Right hindlimb (tissue), 1 donor: ENCODE measurements at regions not wholly inside any gene's neighbourhood (a gene's known extent, or its start where the extent isn't known, plus 50 kb on each side); places are given as distances from the start of the nearest gene placed in this dataset.
"Not testable (repeated sequence)": the region's sequence is repeated elsewhere in the genome, so short reads cannot be mapped to it uniquely, and the experiment has no call there.

ENCODE experiments used
- DNase-seq: peaks from one replicate; pipeline ENCODE4 v3.0.0-alpha.2; 2018

DNA sequence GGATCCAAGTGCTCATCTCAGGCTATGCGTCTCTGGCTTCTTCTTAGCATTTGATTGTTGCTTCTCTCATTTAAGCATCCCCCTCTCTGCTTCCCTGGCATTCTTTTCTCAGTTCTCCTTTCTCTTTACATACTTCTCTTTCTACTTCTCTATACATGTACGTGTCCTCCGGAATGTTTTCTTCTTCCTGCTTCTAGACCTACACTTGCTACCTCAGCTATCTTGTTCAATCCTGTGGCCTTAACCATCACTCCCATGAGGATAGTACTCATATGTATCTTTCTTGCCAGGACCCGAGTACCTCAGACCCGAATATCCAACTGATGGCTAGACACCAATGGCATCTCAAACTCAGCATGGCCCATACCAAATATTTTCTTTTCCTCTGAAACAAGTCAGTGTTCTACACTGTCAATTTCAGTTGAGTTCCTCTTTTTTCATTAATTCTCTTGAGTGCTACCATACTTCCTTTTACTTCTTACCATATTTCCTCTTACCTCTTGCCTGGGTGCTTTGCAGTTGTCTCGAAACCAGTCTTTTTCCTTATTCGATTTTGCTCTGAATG lies 115.1 kb upstream of the SLC38A2 start:
- DNase-seq: no peak

DNA sequence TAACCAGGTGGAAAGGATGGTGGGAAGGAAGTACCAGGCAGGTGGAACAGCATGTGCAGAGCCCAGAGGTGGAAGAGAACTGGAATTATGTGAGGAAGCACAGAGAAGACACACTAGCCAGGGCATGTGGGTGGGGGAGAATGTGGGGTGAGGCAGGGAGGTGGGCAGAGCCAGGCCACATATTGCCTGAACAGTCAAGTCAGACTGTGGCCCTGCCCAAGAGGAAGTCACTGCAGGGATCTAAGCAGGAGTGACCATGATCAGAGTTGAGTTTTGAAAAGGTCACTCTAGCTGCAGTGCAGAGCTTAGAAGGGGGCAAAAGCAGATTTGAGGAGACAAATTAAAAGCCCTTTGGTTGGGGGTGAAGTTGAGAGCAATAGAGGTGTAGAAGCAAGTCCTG lies 114.0 kb upstream of the SLC38A2 start:
- DNase-seq: no peak

DNA sequence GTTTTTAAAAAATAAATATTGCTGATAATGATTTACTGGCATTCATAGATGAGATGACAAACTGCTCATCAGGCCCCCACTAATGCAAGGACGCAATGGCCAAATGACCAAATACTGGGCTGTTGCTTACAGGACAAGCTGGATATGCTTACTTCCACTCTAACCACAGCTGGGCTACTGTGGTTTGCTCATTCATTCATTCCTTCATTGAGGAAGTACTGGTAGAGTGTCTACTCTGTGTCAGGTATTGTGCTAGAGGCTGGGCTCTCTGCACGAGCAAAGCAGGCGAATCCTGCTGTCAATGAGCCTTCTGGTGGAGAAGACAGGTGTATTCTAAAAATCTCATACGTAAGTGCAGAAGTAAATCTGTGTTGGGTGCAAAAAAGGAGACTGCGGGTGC lies 113.3 kb upstream of the SLC38A2 start:
- no peak for DNase-seq

DNA sequence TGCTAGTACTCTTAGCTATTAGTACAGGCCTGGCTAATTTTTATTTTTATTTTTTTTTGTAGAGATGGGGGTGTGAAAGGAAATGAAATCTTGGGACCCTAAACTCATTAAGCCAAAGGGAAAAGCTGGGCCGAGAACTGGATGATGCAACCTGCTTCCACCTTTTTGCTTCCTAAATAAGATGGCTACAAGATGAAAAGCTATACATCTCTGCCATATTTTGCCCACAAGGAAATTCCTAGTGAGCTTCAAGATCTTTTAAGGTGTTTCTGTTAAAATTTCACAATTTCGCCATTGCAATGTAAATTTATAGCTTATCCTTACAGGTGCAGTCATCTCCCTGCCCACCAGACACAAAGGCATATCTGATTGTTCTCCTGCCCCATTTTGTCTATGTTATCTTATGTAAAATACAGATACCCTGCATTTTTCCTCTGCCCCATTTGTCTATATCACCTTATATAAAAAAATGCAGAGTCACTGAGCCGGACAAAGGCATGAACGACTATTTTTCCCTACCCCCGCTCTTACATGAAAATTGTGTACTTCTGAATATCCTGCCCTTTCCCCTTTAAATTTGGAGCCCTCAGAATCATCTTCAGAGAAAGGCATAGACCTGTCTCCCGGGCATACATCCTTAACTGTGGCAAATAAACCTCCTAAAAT lies 112.0 kb upstream of the SLC38A2 start:
- no peak for DNase-seq

DNA sequence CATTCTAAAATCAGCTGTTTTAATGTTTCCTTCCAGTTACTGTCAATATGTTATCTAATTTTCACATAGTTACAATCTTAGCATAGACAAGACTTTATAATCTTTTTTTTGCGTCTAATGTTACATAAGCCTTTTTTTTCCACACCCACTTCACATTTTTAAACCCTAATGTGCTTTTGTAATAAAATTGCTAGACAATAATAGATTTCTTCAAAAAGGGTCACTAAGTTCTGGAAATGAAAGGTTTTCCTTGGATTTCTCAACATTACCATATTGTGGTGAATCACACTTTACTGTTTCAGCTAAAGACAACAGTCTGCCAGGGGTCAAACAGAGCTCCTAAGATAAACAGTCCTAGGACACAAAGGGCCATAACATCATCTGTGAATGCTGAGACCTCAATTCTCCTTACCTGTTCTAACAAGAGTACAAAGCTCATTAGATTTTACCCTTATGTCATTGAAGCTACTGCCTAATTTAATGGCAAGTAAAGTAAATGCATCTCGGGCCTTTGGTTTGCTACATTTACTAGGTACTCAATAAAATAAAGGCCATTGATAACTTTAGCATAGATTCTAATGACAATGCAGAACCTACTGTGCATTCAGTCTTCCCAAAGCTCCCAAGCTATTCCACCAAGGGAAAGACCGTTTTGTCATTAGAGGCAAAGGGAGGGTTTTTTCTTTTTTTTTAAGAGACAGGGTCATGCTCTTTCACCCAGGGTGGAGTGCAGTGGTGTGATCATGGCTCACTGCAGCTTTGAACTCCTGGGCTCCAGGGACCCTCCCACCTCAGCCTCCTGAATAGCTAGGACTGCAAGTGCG lies 111.2 kb upstream of the SLC38A2 start:
- no peak for DNase-seq

DNA sequence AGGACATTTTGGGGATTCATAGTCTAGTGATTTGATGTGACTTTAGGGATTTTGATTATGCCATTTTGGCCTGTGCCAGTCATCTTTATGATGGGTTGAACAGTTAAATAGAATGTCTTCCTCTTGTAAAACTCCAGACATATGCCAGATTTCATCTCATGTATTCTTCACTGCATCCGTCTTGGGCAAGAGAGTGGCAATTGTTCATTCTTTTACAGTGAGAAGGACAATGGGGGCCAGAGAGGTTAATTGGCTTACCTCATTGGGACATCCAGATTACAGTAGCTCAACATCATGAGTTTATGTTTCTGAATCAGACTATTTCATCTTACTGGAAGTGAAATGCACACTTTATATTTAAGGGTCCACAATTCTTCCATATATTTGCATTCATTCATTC lies 108.2 kb upstream of the SLC38A2 start:
- no peak for DNase-seq

DNA sequence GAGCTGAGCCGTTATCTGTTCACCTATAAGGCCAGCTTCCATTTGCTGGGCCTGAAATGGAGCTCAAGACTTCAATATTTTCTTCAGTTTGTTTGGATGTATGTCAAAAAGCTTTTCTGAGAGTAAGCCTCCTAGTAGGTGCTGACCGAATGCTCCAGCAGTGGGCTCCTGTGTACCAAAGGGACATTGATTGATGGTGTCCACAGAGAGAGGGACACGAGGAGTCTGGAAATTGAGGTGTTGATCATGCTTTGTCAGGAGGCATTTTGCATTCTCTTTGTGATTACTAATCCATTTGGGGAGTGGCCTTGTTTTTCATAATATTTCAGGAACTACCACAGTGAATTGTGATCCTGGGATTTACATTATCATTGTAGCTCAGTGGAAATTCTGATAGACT lies 107.7 kb upstream of the SLC38A2 start:
- DNase-seq: no peak

DNA sequence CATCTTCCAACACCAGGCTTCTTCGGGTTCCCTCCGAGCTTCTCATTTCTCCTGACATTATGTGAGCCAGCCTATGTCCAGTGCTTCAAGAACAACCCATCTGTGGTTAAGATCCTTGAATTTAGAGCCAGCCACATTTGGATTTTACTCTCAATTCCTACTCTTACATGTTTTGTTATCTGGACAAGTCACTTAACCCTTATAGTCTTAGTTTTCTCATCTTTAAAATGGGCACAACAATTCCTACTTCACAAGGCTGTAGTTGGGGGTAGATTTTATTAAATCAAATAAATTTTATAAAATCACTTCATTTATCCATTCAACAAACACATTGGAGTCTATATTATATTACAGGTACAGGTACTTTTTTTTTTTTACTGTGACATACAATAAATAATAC lies 105.5 kb upstream of the SLC38A2 start:
- DNase-seq: no peak

DNA sequence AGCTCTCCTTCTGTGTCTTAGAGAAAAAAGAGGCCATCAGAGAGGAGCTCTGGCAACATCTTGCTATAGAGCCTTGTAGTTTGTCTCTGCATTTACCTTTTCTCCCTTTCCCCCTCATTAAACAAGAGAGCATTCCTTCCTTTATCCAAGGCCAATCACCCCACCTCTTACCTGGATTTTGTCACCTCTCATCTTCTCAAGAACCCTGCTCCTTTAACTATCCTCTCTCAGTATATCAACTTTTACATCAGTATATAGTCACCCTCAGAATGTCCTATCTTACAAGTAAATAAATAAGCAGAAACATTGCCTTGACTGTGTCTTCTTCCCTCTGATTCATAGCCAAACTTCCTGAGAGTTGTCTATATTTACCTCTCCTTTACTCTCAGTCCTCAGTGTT lies 105.0 kb upstream of the SLC38A2 start:
- no peak for DNase-seq

DNA sequence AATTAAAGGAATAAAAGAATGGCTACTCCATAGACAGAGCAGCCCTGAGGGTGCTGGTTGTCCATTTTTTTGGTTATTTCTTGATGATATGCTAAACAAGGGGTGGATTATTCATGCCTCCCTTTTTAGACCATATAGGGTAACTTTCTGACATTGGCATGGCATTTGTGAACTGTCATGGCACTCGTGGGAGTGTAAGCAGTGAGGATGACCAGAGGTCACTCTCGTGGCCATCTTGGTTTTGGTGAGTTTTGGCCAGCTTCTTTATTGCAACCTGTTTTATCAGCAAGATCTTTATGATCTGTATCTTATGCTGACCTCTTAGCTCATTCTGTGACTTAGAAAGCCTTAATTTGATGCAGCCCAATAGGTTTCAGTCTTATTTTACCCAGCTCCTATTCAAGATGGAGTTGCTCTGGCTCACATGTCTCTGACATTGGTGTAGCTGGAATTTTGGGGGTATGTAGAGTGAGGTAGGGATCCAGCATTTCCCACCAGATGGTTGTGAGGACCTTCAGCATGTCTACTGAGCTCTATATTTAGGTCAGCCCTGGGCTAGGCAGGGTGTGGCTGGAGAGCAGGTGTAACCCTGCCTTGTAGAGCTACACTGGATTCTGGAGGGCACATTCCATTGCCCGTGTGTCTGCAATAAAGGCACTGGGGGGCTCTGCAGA lies 103.5 kb upstream of the SLC38A2 start:
- no peak for DNase-seq

DNA sequence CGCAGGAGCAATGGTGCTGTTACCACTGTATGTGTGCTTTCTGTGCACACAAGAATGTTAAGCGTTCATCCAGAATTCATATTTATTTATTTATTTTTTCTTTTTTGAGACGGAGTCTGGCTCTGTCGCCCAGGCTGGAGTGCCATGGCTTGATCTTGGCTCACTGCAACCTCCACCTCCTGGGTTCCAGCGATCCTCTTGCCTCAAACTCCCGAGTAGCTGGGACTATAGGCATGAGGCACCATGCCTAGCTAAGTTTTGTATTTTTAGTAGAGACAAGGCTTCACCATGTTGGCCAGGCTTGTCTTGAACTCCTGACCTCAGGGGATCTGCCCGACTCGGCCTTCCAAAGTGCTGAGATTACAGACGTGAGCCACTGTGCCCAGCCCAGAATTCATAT lies 101.8 kb upstream of the SLC38A2 start:
- not testable (repeated sequence) for DNase-seq

DNA sequence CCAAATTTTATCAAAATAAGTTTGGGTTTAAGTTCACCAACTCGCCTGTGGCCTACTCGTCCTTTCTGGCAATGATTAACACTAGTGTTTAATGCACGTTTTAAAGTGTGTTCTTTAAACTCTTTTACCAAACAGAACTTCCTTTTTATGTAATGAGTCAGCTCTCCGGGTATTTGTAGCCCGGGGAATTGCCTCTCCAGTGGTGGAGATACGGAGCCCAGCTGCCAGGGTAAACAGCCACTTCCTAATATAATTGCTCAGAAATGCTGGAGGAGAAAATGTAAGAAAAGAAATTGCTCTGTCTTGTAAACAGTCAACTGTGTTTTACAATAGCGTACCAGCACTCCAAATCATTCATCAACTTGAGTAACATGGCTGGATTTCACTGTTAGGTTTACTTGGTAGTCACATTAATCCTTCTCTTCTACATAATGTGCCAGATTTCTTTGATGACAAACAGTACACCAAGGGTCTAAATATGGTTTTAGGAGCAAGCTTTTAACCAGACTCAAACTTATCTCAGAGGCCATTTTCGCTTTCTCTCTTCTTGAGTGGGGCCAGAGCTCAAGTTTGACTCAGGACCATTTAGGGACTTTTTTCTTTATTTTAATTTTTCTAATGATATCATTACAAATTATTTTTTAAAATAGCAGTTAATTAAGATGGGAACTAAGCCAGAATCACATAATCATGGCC lies 101.2 kb upstream of the SLC38A2 start:
- DNase-seq: peak; percentile 43

DNA sequence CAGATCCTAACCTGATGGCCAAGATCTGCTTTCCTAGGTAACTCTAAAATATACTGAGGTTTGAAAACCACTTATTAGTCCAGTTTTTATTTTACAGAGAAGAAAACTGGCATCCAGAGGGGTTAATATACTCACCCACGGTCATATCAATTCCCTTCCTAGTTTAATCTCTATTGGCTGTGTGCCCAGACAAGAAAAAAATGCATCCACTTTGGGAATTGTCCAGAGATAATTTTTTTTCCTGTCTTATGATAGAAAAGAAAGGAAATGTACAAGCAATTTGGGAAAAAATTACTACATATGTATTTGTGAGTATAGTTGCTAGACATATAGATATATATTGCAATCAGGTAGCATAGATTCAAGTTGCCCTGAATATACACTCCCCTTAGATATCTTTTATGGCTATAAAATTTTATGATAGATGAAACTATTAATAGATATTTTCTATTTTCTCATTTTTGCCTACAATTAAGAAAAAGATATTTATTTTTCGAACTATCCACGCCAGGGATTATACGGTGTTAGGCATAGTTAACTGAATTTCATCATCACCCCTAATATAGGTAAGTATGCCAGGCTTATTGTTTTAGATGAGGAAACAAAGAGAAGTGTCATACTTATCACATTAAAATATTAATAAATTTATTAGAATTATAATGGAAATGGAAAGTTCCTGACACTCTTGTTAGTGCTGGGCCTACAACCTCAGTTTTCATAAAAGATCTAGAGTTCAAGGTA lies 100.5 kb upstream of the SLC38A2 start:
- DNase-seq: no peak

DNA sequence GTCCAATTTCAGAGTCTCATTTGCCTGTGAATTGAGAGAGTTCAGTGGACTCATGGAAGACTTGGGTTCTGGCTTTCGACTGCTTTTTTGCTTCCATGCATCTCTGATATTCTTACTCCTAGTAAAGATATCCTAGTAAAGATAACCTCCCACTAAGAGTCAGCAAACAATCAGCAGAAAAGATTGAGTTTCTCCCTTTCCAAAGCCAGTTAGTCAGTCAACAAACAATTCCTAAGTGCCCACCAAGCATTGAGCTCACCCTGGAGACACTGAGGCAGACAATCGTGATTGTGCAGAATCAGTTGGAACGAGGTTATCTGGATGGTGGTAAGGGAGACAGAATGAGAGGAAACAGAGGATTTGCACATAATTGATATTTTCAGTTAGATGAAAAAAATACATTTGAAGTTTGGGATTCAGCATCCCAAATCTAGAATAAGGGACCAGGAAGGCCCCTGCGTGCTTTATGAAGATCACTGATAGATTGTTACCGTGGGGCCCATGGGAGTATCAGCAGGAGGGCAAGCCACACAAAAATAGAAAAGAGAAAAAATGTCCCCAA lies 99.7 kb upstream of the SLC38A2 start:
- DNase-seq: no peak

DNA sequence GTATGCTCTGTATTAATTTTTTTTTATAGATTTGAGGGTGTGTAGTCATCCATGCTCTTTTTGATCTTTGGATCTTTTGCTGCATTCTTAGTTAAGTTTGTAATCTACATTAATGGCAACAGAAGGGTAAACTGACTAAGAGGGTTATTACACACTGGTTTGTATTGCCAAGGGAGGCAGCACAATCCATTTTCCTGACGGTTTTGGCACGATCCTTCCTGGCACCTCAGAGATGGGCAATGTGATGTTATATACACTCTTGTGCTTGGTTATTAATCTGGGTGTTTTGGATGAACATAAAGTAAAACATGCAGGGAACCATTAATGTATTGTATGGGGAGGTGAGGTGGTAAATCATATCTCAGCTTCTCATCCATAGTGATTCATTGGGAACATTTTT lies 98.8 kb upstream of the SLC38A2 start:
- no peak for DNase-seq

DNA sequence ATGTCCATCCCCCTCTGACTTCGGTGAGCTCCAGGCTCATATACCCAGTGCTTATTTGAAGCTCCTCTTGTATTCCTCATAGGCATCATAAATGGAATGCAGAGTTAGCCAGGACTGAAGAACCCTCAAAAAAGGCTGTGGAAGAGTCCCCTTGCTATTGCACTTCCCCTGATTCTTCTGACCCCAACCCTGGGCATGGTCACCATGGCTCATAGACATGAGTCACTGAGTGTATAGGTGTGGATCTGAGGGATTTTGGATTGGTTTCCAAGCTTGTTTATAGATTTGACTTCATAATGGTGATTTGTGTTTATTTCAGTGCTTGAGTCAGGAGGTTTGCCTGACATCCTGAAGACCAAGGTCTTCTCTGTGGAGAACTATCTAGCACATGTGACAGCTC lies 98.4 kb upstream of the SLC38A2 start:
- no peak for DNase-seq

DNA sequence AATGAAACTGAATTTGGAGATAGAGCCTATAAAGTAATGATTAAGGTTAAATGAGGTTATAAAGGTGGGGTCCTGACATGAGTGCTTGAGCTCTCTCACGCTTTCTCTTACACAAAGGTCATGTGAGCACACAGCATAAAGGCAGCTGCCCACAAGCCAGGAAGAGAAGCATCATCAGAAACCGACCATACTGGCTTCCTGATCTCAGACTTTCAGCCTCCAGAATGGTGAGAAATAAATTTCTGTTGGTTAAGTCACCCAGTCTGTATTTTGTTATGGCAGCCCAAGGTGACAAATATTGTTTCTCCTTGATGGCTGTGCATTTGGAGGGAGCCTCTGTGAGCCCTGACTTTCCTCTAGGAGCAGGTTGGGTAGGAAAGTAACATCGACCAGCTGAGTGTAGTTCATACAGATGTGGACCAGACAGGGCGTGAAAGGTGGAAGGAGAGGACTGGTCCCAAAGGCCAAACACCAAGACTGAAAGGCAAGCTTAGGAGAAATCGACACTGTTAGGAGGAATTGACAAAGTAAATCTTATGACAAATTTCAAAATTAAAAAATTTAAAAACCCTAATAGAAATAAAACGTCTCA lies 97.6 kb upstream of the SLC38A2 start:
- DNase-seq: no peak

DNA sequence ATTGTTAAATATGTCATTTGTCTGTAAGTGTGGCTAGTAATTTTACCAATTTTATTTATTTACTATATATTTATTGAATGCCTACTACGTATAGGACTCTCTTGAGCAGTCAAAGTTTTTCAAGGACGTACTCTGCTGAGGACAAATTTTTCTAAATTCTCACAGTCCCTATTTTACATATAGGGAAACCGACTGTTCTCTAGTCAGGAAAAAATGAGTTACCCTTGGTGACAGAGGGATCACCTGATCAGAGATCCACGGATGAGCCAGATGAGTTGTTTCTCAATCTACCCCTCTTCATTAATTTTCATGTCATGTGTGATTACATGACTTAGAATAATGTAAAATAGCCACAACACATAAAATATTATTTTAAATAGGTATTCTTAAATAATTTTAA lies 96.2 kb upstream of the SLC38A2 start:
- no peak for DNase-seq

DNA sequence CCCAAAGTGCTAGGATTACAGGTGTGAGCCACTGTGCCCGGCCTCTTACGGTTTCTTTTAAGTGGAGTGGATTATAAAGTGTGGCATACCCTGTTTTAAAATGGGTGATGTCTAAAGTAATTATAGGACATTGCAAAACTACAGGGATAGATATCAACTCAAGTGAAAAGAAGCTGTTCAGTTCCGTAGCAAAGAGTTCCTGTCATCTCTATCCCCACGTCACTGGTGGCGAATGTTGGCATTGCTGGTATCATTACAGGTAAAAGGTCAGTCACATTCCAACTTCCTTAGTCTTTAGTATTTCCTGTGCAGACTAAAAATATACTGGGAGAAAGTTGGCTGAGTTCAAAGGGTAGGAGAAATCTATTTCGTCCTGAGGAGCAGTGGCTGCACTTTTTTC lies 95.6 kb upstream of the SLC38A2 start:
- DNase-seq: no peak

DNA sequence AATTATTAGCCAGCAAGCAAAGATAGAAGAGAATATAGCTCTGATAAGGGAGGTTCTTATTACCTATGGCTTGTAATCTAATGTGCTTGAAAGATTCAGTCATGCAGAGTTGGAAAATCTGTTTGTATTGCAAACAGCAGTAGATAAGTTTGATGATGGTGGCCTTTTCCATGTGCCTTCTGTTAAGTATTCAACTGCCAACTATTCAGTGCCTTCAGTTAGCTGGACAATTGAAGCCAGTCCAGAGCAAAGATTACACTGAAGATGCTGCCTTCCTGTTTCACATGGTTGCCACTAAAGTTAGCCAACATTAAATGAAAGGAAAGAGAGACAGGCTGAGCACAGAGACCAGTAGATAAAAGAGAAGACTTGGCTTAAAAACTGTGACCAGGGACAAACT lies 92.7 kb upstream of the SLC38A2 start:
- DNase-seq: no peak

DNA sequence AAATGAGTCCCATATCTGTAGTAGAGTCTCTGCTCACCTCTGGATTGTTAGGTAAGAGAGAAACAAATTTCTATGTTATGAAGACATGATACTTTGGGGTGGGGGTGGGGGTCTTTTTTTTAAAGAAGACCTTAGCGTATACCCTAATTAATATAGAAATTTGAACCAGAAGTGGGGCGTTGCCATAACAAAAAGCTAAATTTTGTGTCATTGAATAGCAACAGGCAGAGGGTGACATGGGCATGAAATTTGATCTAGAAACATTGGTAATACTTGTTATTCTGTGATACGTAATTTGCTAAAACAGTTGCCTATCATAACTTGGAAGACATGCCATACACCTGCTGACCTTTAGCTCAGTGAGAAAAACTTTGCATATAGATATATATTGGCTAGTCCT lies 92.3 kb upstream of the SLC38A2 start:
- DNase-seq: no peak
